Natural killer cell (primary cell): ENCODE measurements at regions not wholly inside any gene's neighbourhood (a gene's known extent, or its start where the extent isn't known, plus 50 kb on each side); places are given as distances from the start of the nearest gene placed in this dataset.

Source experiments
- ATAC-seq, 3 donors: fragments of 150-1000 bp in 2 of 3; fragments of 200-7000 bp in 1 of 3; cut with Tn5 transposase; 1 replicate in 1 of 3; 2 replicates in 2 of 3; pipeline ENCODE4 v1.10.0; 2021; ENCODE audit warnings: mild to moderate bottlenecking in 2 of 3, moderate library complexity in 2 of 3
- DNase-seq, 2 donors: peaks; one replicate each; pipeline versions ENCODE4 v3.0.0 to v3.0.0-alpha.2; 2013 to 2021; ENCODE audit warnings: mixed read lengths in 1 of 2
- H3K27ac ChIP-seq: one replicate; pipeline ENCODE4 v1.5.1; 2013; ENCODE audit warnings: mild to moderate bottlenecking, low read length
- H3K27me3 ChIP-seq: one replicate; pipeline ENCODE4 v1.6.1; 2013; ENCODE audit warnings: low read length; ENCODE audit not compliant: control insufficient read depth, insufficient read depth
- H3K36me3 ChIP-seq: one replicate; pipeline ENCODE4 v1.6.1; 2013; ENCODE audit warnings: low read length; ENCODE audit not compliant: control insufficient read depth, insufficient read depth
- H3K4me1 ChIP-seq: one replicate; pipeline ENCODE4 v1.6.1; 2013; ENCODE audit warnings: low read length; ENCODE audit not compliant: control insufficient read depth, insufficient read depth
- H3K4me3 ChIP-seq: one replicate; pipeline ENCODE4 v1.5.1; 2013; ENCODE audit warnings: low read length
- H3K9me3 ChIP-seq: one replicate; pipeline ENCODE4 v1.6.1; 2013; ENCODE audit warnings: low read length; ENCODE audit not compliant: control insufficient read depth, insufficient read depth
- H3K27ac Mint-ChIP-seq, 2 donors: one replicate each; pipeline ENCODE4 v1.8.0; 2022; ENCODE audit warnings: mild to moderate bottlenecking in 2 of 2, mixed read lengths in 2 of 2, moderate library complexity in 1 of 2
- H3K27me3 Mint-ChIP-seq, 2 donors: one replicate each; pipeline ENCODE4 v1.8.0; 2022; ENCODE audit warnings: low read depth in 2 of 2, mixed read lengths in 2 of 2
- H3K36me3 Mint-ChIP-seq: one replicate; pipeline ENCODE4 v1.8.0; 2022; ENCODE audit warnings: mixed read lengths
- H3K4me1 Mint-ChIP-seq, 2 donors: one replicate each; pipeline ENCODE4 v1.8.0; 2022; ENCODE audit warnings: mixed read lengths in 2 of 2
- H3K4me3 Mint-ChIP-seq: one replicate; pipeline ENCODE4 v1.8.0; 2022; ENCODE audit warnings: mild to moderate bottlenecking, moderate library complexity, mixed read lengths
- H3K9me3 Mint-ChIP-seq, 2 donors: one replicate each; pipeline ENCODE4 v1.8.0; 2022; ENCODE audit warnings: mixed read lengths in 2 of 2
- CTCF ChIP-seq: fragments of 200-600 bp; IDR thresholded peaks from one replicate; pipeline ENCODE4 v1.8.0; 2022; ENCODE audit warnings: antibody characterized with exemption
- WGBS: methylation state at CpG from one replicate; pipeline ENCODE4 v1.1.7; 2013; ENCODE audit warnings: missing lambda C conversion rate; ENCODE audit not compliant: insufficient coverage; 5-methylcytosine and 5-hydroxymethylcytosine counted together
- intact Hi-C: fragments of 100-400 bp; cut with micrococcal nuclease; formaldehyde crosslinking; loops from one replicate; pipeline ENCODE4 v1.14.2; 2022

- intact Hi-C loops: loop anchor here (10.0 kb wide), 1 partner anchor 342 kb away; no protein-coding TSS in a partner anchor
- 96% methylated on average over 3 of the region's 4 CpGs for WGBS
These were observed 144.5 kb upstream of the DCN start for GRCh38 chr12:91327131-91327530.

GRCh38 chr12:91326058-91327027, 143.7 kb upstream of the DCN start:
- no peaks in the 10 kb centered on the region for H3K27me3 ChIP-seq
- no peaks in the 10 kb centered on the region for H3K36me3 ChIP-seq
- no peaks in the 10 kb centered on the region for H3K4me1 ChIP-seq
- ATAC-seq (peak in 2 of 3 donors; percentile 50 to 52), DNase-seq (peak in 1 of 2 donors; percentile 66)
- Mint-ChIP-seq H3K4me3 (no peak overlapping the region), H3K36me3 (no peaks in the 10 kb centered on the region), H3K27me3 (peaks cover 0 to 3% of the 10 kb centered on the region in 2 donors), H3K27ac (no peak overlapping the region), H3K4me1 (no peaks in the 10 kb centered on the region), H3K9me3 (no peaks in the 10 kb centered on the region)
- H3K27ac ChIP-seq: no peak overlapping the region
- intact Hi-C loops: loop anchor here (10.0 kb wide), 1 partner anchor 342 kb away; no protein-coding TSS in a partner anchor
- no peak overlapping the region for H3K4me3 ChIP-seq
- WGBS: 0% methylated on average over 1 of the region's 2 CpGs
- TF ChIP-seq CTCF: peak; percentile 87
- no peaks in the 10 kb centered on the region for H3K9me3 ChIP-seq

More at GRCh38 chr12:91327131-91327530, 144.5 kb upstream of the DCN start:
- Mint-ChIP-seq H3K9me3 (no peaks in the 10 kb centered on the region), H3K27me3 (peaks cover 0 to 3% of the 10 kb centered on the region in 2 donors), H3K36me3 (no peaks in the 10 kb centered on the region), H3K27ac (no peak overlapping the region), H3K4me3 (no peak overlapping the region), H3K4me1 (no peaks in the 10 kb centered on the region)
- Histone ChIP-seq H3K36me3 (no peaks in the 10 kb centered on the region), H3K27ac (no peak overlapping the region), H3K4me1 (no peaks in the 10 kb centered on the region), H3K4me3 (no peak overlapping the region), H3K27me3 (no peaks in the 10 kb centered on the region), H3K9me3 (no peaks in the 10 kb centered on the region)
- no peak for TF ChIP-seq CTCF
- DNase-seq (no peak), ATAC-seq (no peak)

GRCh38 chr12:91320999-91321398, 138.4 kb upstream of the DCN start:
- H3K9me3 ChIP-seq: no peaks in the 10 kb centered on the region
- ATAC-seq (no peak), DNase-seq (no peak)
- intact Hi-C loops: loop anchor here (10.0 kb wide), 1 partner anchor 336 kb away; no protein-coding TSS in a partner anchor
- H3K36me3 ChIP-seq: no peaks in the 10 kb centered on the region
- Mint-ChIP-seq H3K27ac (no peak overlapping the region), H3K4me3 (no peak overlapping the region), H3K36me3 (no peaks in the 10 kb centered on the region), H3K27me3 (no peaks in the 10 kb centered on the region), H3K9me3 (no peaks in the 10 kb centered on the region), H3K4me1 (no peaks in the 10 kb centered on the region)
- H3K27me3 ChIP-seq: no peaks in the 10 kb centered on the region
- no peak overlapping the region for H3K4me3 ChIP-seq
- H3K4me1 ChIP-seq: no peaks in the 10 kb centered on the region
- TF ChIP-seq CTCF: no peak
- 95% methylated on average over 4 of the region's 6 CpGs for WGBS
- no peak overlapping the region for H3K27ac ChIP-seq
